ENCODE measurements at regions not wholly inside any gene's neighbourhood (a gene's known extent, or its start where the extent isn't known, plus 50 kb on each side); places are given as distances from the start of the nearest gene placed in this dataset.

- Mint-ChIP-seq H3K27ac (no peak overlapping the region), H3K4me1 (no peaks in the 10 kb centered on the region), H3K36me3 (peaks cover 2% of the 10 kb centered on the region), H3K9me3 (peaks cover 2 to 5% (median 5%) of the 10 kb centered on the region in 3 donors), H3K4me3 (no peak overlapping the region), H3K27me3 (no peaks in the 10 kb centered on the region)
Measured at GRCh38 chr4:96152824-96153223, 312.9 kb downstream of the PDHA2 start.

GRCh38 chr4:96154676-96155075 lies 314.8 kb downstream of the PDHA2 start:
- Mint-ChIP-seq H3K4me1 (no peaks in the 10 kb centered on the region), H3K9me3 (peaks cover 0 to 7% (median 5%) of the 10 kb centered on the region in 3 donors), H3K27me3 (no peaks in the 10 kb centered on the region), H3K4me3 (no peak overlapping the region), H3K27ac (no peak overlapping the region), H3K36me3 (peaks cover 2% of the 10 kb centered on the region)

DNA sequence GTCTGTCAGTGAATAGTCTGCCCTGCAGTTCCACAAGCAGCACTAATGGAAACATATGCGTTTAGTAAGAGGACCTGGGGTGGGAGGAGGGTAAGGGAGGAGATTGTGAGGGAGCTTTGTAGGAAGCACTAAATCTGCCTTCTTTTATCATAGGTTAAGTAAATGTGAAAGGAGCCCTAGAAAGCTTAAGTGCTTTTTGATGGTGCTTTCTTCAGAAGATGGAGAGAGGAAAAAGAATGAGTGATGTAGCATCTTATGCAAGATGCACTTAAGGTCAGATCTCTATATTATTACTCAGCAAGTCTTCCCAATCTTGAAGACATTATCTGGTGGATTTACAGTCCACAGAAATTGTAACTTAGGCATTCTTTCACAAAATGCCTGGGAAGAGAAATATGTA lies 322.7 kb downstream of the PDHA2 start:
- no peaks in the 10 kb centered on the region for H3K27me3 Mint-ChIP-seq
- H3K27ac Mint-ChIP-seq = no peak overlapping the region
- peaks cover 2 to 3% (median 3%) of the 10 kb centered on the region in 3 donors for H3K9me3 Mint-ChIP-seq
- H3K36me3 Mint-ChIP-seq = no peaks in the 10 kb centered on the region
- no peak overlapping the region for H3K4me3 Mint-ChIP-seq
- no peaks in the 10 kb centered on the region for H3K4me1 Mint-ChIP-seq

DNA sequence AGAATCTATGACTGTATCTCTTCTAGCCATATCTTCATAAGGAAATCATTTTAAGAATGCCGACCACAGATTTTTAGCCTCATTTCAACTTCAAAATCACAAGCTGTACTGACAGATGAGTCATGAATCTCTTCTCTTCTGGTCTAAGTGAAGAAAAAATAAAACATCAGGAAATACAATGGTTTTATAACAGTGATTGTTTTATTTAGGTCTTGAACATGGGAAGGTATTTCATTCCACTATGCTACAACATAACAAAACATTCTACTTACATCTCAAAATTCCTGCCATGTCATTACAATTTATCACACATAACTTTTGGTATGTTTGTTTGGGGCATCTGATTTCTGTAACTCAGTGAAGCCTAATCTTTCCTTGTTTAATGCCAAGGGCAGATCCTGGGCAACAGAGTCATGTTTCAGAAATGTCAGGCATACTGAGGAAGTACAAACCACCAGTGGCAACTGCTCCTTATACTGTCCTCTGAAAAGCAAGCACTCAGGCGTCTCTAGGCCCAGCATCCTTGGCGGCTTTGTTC lies 325.0 kb downstream of the PDHA2 start:
- H3K27ac Mint-ChIP-seq = no peak overlapping the region
- no peak overlapping the region for H3K4me3 Mint-ChIP-seq
- no peaks in the 10 kb centered on the region for H3K36me3 Mint-ChIP-seq
- H3K9me3 Mint-ChIP-seq = peaks cover 0 to 6% (median 3%) of the 10 kb centered on the region in 3 donors
- no peaks in the 10 kb centered on the region for H3K4me1 Mint-ChIP-seq
- H3K27me3 Mint-ChIP-seq = no peaks in the 10 kb centered on the region

- Mint-ChIP-seq H3K27me3 (no peaks in the 10 kb centered on the region), H3K9me3 (peaks cover 0 to 3% (median 2%) of the 10 kb centered on the region in 3 donors), H3K36me3 (no peaks in the 10 kb centered on the region), H3K27ac (no peak overlapping the region), H3K4me1 (no peaks in the 10 kb centered on the region), H3K4me3 (no peak overlapping the region)
Measured at GRCh38 chr4:96166806-96167205, 326.9 kb downstream of the PDHA2 start.

DNA sequence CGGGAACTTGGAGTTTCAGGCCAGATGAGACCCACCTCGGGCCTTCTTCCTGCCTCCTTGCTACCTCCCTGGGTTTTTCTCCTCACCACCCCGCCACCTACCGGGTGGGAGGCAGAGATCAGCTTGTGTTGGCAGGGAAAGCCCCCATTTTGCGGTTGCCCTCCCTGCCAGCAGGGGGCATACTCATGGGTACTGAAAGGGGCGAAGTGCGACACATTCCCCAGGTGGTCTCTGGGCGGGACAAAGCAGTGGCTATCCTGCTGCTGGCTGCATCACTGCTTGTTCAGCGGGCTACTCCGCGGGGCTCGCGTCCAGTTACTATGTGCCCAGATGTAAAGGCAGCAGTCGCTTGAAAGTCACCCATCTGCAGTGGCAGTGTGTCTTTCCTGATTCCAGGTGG lies 330.3 kb downstream of the PDHA2 start:
- no peaks in the 10 kb centered on the region for H3K4me1 Mint-ChIP-seq
- no peaks in the 10 kb centered on the region for H3K27me3 Mint-ChIP-seq
- H3K36me3 Mint-ChIP-seq = no peaks in the 10 kb centered on the region
- H3K9me3 Mint-ChIP-seq = peaks cover 0 to 3% (median 0%) of the 10 kb centered on the region in 3 donors
- no peak overlapping the region for H3K4me3 Mint-ChIP-seq
- no peak overlapping the region for H3K27ac Mint-ChIP-seq

DNA sequence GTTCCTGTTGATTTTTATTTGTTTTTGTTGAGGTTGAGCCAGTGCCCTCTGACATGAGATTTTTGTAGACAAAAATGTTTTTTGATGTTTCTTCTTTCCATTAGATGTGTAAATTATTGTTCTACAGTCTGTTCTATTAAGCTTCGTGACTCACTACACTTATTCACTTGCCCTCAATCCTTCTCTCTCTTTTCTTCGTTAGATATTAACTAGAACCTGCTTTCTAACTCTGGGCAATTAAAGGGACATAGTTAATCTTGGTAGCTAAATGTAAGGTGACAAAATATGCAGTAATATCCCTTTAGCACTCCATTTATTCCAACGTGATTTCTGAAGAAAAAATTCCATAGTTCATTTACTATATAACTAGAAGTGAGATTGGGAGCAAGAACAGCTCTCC lies 333.9 kb downstream of the PDHA2 start:
- Mint-ChIP-seq H3K4me3 (no peak overlapping the region), H3K27ac (no peak overlapping the region), H3K4me1 (no peaks in the 10 kb centered on the region), H3K27me3 (no peaks in the 10 kb centered on the region), H3K36me3 (no peaks in the 10 kb centered on the region), H3K9me3 (peaks cover 0 to 3% (median 0%) of the 10 kb centered on the region in 3 donors)

GRCh38 chr4:96175871-96176270 lies 336.0 kb downstream of the PDHA2 start:
- H3K36me3 Mint-ChIP-seq = no peaks in the 10 kb centered on the region

DNA sequence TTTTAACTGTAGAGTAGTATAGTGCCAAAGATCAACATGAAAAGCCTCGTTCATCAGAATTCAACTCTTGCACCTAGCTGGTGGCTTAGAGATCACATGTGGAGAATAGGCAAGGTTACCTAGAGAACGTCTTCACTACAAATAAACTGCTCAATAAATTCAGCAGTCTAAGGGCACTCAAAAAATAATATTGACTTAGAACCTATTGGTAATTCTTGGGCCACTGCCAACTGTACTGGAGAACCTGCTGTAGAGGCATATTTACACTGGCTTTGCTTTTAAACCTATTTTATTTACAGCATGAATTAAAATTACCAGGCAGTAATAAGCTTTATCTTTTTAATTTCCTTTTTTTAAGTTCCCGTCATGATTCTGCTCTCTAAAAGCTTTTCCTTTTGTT lies 343.7 kb downstream of the PDHA2 start:
- H3K4me3 Mint-ChIP-seq = no peak overlapping the region
- no peak overlapping the region for H3K27ac Mint-ChIP-seq
- no peaks in the 10 kb centered on the region for H3K4me1 Mint-ChIP-seq
- no peaks in the 10 kb centered on the region for H3K36me3 Mint-ChIP-seq
- peaks cover 0 to 4% (median 2%) of the 10 kb centered on the region in 3 donors for H3K9me3 Mint-ChIP-seq
- no peaks in the 10 kb centered on the region for H3K27me3 Mint-ChIP-seq

More at GRCh38 chr4:96175871-96176270, 336.0 kb downstream of the PDHA2 start:
- no peak overlapping the region for H3K27ac Mint-ChIP-seq
- no peaks in the 10 kb centered on the region for H3K27me3 Mint-ChIP-seq
- H3K4me3 Mint-ChIP-seq = no peak overlapping the region
- H3K9me3 Mint-ChIP-seq = no peaks in the 10 kb centered on the region
- no peaks in the 10 kb centered on the region for H3K4me1 Mint-ChIP-seq

- Mint-ChIP-seq H3K27me3 (no peaks in the 10 kb centered on the region), H3K27ac (no peak overlapping the region), H3K36me3 (peaks cover 2% of the 10 kb centered on the region), H3K4me1 (no peaks in the 10 kb centered on the region), H3K4me3 (no peak overlapping the region), H3K9me3 (peaks cover 0 to 4% (median 2%) of the 10 kb centered on the region in 3 donors)
Measured at GRCh38 chr4:96186593-96186992, 346.7 kb downstream of the PDHA2 start.

DNA sequence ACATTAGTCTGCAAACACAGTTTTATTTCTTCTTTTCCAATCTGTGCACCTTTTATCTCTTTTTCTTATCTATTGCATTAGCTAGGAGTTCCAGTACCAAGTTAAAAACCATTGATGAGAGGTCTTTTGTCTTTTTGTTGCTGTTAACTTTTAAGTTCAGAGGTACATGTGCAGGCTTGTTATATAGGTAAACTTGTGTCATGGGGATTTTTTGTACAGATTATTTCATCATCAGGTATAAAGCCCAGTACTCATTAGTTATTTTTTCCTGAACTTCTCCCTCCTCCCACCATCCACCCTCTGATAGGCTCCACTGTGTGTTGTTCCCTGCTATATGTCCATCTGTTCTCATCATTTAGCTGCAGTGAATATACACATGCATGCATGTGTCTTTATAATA lies 349.9 kb downstream of the PDHA2 start:
- H3K27me3 Mint-ChIP-seq = no peaks in the 10 kb centered on the region
- H3K4me1 Mint-ChIP-seq = no peaks in the 10 kb centered on the region
- H3K36me3 Mint-ChIP-seq = peaks cover 2% of the 10 kb centered on the region
- H3K27ac Mint-ChIP-seq = no peak overlapping the region
- H3K9me3 Mint-ChIP-seq = peaks cover 0 to 5% (median 0%) of the 10 kb centered on the region in 3 donors
- H3K4me3 Mint-ChIP-seq = no peak overlapping the region

DNA sequence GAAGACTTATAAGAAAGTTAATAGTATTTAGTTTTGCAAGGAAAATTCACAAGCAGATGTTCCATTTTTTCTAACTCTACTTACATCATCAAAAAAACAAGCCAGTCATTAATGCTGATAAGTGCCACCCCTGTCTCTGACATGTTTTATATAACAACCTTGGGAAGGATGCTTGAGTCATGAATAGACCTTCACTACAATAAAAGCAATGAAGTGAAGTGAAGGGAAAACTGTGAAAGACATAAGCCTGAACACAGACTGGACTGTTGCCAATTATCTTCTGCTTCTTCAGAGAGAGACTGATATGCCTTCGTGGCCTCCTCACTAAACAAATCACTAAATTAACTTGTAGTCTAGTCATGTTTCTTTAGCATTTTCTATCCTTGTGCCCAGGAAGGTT lies 353.2 kb downstream of the PDHA2 start:
- Mint-ChIP-seq H3K9me3 (peaks cover 0 to 5% (median 2%) of the 10 kb centered on the region in 3 donors), H3K4me1 (no peaks in the 10 kb centered on the region), H3K36me3 (peaks cover 2% of the 10 kb centered on the region), H3K27me3 (no peaks in the 10 kb centered on the region), H3K4me3 (no peak overlapping the region), H3K27ac (no peak overlapping the region)

DNA sequence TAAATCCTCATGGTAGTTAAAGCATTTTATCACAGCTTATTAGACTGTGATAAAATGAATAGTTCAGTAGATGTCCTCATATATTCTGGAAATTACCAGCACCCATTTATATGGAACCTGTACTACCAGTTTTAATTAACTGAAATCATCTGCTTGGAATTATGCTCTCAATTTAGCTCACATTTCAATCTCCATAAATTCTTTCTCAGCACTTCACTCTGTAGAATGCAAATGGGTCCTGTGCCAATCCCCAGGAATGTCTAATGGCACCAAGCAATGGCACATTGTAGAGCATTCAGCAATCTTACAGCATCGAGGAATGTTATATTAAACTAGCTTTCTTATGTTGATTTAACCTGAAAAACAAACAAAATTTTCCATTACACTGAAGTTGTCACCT lies 355.1 kb downstream of the PDHA2 start:
- peaks cover 0 to 5% (median 2%) of the 10 kb centered on the region in 3 donors for H3K9me3 Mint-ChIP-seq
- no peaks in the 10 kb centered on the region for H3K4me1 Mint-ChIP-seq
- H3K27me3 Mint-ChIP-seq = no peaks in the 10 kb centered on the region
- H3K36me3 Mint-ChIP-seq = peaks cover 2% of the 10 kb centered on the region
- H3K4me3 Mint-ChIP-seq = no peak overlapping the region
- H3K27ac Mint-ChIP-seq = no peak overlapping the region

GRCh38 chr4:96205143-96205936 lies 365.4 kb downstream of the PDHA2 start:
- no peak overlapping the region for H3K27ac Mint-ChIP-seq
- no peaks in the 10 kb centered on the region for H3K27me3 Mint-ChIP-seq
- no peaks in the 10 kb centered on the region for H3K4me1 Mint-ChIP-seq
- H3K9me3 Mint-ChIP-seq = peaks cover 0 to 2% (median 2%) of the 10 kb centered on the region in 3 donors
- no peak overlapping the region for H3K4me3 Mint-ChIP-seq
- no peaks in the 10 kb centered on the region for H3K36me3 Mint-ChIP-seq

DNA sequence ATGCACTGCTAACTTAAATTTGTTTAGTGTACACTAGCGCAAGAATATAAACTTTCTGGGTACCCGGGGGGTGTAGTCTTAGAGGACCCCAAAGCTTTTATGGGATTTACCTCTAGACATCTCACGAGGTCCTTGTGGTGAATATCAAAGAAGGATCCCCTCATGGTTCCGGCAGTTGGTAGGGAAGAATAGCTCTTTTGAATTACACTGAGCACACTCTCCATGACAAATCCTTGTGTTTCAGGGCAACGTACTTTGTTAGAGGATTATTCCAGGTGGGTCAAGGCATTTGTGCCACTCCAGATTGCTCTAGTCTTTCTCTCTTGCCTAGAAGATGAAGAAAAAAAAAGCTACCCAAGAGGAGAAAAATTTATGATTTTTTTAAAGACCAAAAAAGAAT lies 387.6 kb downstream of the PDHA2 start:
- Mint-ChIP-seq H3K4me1 (no peaks in the 10 kb centered on the region), H3K27ac (no peak overlapping the region), H3K4me3 (no peak overlapping the region), H3K9me3 (peaks cover 3 to 10% (median 3%) of the 10 kb centered on the region in 3 donors), H3K36me3 (no peaks in the 10 kb centered on the region), H3K27me3 (no peaks in the 10 kb centered on the region)

GRCh38 chr4:96228463-96228862 lies 388.6 kb downstream of the PDHA2 start:
- Mint-ChIP-seq H3K27ac (no peak overlapping the region), H3K4me1 (no peaks in the 10 kb centered on the region), H3K36me3 (no peaks in the 10 kb centered on the region), H3K27me3 (no peaks in the 10 kb centered on the region), H3K9me3 (peaks cover 3 to 7% (median 3%) of the 10 kb centered on the region in 3 donors), H3K4me3 (no peak overlapping the region)

Data from IgD-negative memory B cell (primary cell).